Gastroesophageal sphincter (tissue), 4 donors: ENCODE measurements at regions not wholly inside any gene's neighbourhood (a gene's known extent, or its start where the extent isn't known, plus 50 kb on each side); places are given as distances from the start of the nearest gene placed in this dataset.

Source experiments
- ATAC-seq: fragments of 150-250 bp; one replicate; pipeline ENCODE4 v1.9.1; 2016; ENCODE audit warnings: mild to moderate bottlenecking, moderate library complexity
- H3K27ac ChIP-seq, 4 donors: fragments of 200-600 bp; sonication (generic) in 3 of 4; 1 replicate in 3 of 4; 2 replicates in 1 of 4; pipeline ENCODE4 v1.5.1; 2016 to 2019
- H3K27me3 ChIP-seq: fragments of 200-600 bp; sonication (generic); one replicate; pipeline ENCODE4 v1.5.1; 2019
- H3K36me3 ChIP-seq, 2 donors: fragments of 200-600 bp; sonication (generic); one replicate each; pipeline ENCODE4 v1.5.1; 2019; ENCODE audit warnings: control low read depth in 1 of 2
- H3K4me1 ChIP-seq, 3 donors: fragments of 200-600 bp; sonication (generic); 1 replicate in 2 of 3; 2 replicates in 1 of 3; pipeline ENCODE4 v1.5.1; 2016 to 2019; ENCODE audit warnings: control low read depth in 2 of 3
- H3K4me3 ChIP-seq, 2 donors: fragments of 200-600 bp; sonication (generic); one replicate each; pipeline ENCODE4 v1.5.1; 2019; ENCODE audit warnings: mild to moderate bottlenecking in 1 of 2, moderate library complexity in 1 of 2
- H3K9me3 ChIP-seq, 3 donors: fragments of 200-600 bp; sonication (generic); one replicate each; pipeline ENCODE4 v1.5.1; 2017 to 2019; ENCODE audit warnings: control low read depth in 2 of 3
- CTCF ChIP-seq, 4 experiments: fragments of 200-600 bp in 2 of 4; fragments of 450-650 bp in 2 of 4; sonication (generic) in 1 of 4; IDR thresholded peaks; one replicate each; pipeline ENCODE4 v1.5.1; 2017 to 2019; ENCODE audit warnings: antibody characterized with exemption in 4 of 4, mild to moderate bottlenecking in 2 of 4, moderate library complexity in 2 of 4
- EP300 ChIP-seq: sonication (generic); formaldehyde crosslinking; IDR thresholded peaks from one replicate; pipeline ENCODE4 v1.6.1; 2017; ENCODE audit warnings: antibody characterized with exemption, mild to moderate bottlenecking
- POLR2A ChIP-seq, 2 donors: fragments of 450-650 bp; IDR thresholded peaks; one replicate each; pipeline ENCODE4 v1.6.1; 2017; ENCODE audit warnings: antibody characterized with exemption in 2 of 2, mild to moderate bottlenecking in 2 of 2, moderate library complexity in 1 of 2
- POLR2AphosphoS5 ChIP-seq: sonication (generic); formaldehyde crosslinking; IDR thresholded peaks from one replicate; pipeline ENCODE4 v1.6.1; 2017; ENCODE audit warnings: antibody characterized with exemption
- WGBS, 2 donors: methylation state at CpG; one replicate each; pipeline ENCODE4 v1.1.5; 2018; ENCODE audit warnings: low coverage in 1 of 2; 5-methylcytosine and 5-hydroxymethylcytosine counted together

- Histone ChIP-seq H3K4me1 (no peaks in the 10 kb centered on the region), H3K9me3 (no peaks in the 10 kb centered on the region), H3K36me3 (no peaks in the 10 kb centered on the region), H3K27me3 (no peaks in the 10 kb centered on the region), H3K4me3 (no peak overlapping the region), H3K27ac (no peak overlapping the region)
- no peak for ATAC-seq
- TF ChIP-seq POLR2AphosphoS5 = no peak
- 100% methylated on average over 1 of the region's 1 CpG for WGBS, 2 donors
Measured at GRCh38 chr6:112800916-112801315, 453.8 kb downstream of the RFPL4B start.

GRCh38 chr6:112801468-112802080 lies 454.4 kb downstream of the RFPL4B start:
- ATAC-seq = no peak
- TF ChIP-seq POLR2A (IDR thresholded peaks at IDR 0.05) (no peak), POLR2AphosphoS5 (no peak), CTCF (IDR thresholded peaks at IDR 0.05) (no peak), EP300 (no peak)
- Histone ChIP-seq H3K9me3 (no peaks in the 10 kb centered on the region), H3K4me3 (no peak overlapping the region), H3K27me3 (no peaks in the 10 kb centered on the region), H3K36me3 (no peaks in the 10 kb centered on the region), H3K27ac (no peak overlapping the region), H3K4me1 (no peaks in the 10 kb centered on the region)
- WGBS, 2 donors = 70 to 90% methylated on average over 3 of the region's 3 CpGs

GRCh38 chr6:112802144-112802543 lies 455.0 kb downstream of the RFPL4B start:
- ATAC-seq = no peak
- no peaks in the 10 kb centered on the region for H3K4me1 ChIP-seq
- H3K4me3 ChIP-seq = no peak overlapping the region
- H3K27ac ChIP-seq = no peak overlapping the region
- TF ChIP-seq POLR2AphosphoS5 (no peak), EP300 (no peak), POLR2A (IDR thresholded peaks at IDR 0.05) (no peak), CTCF (IDR thresholded peaks at IDR 0.05) (no peak)
- H3K9me3 ChIP-seq = no peaks in the 10 kb centered on the region
- WGBS, 2 donors = 36 to 37% methylated on average over 1 of the region's 1 CpG
- no peaks in the 10 kb centered on the region for H3K36me3 ChIP-seq
- no peaks in the 10 kb centered on the region for H3K27me3 ChIP-seq

GRCh38 chr6:112804638-112805330 lies 457.7 kb downstream of the RFPL4B start:
- no peaks in the 10 kb centered on the region for H3K36me3 ChIP-seq
- TF ChIP-seq POLR2AphosphoS5 (no peak), EP300 (no peak), CTCF (IDR thresholded peaks at IDR 0.05) (no peak), POLR2A (IDR thresholded peaks at IDR 0.05) (no peak)
- no peaks in the 10 kb centered on the region for H3K27me3 ChIP-seq
- no peaks in the 10 kb centered on the region for H3K4me1 ChIP-seq
- no peak overlapping the region for H3K4me3 ChIP-seq
- ATAC-seq = no peak
- H3K27ac ChIP-seq = no peak overlapping the region
- 95 to 100% methylated on average over 5 to 6 of the region's 6 CpGs for WGBS, 2 donors
- H3K9me3 ChIP-seq = no peaks in the 10 kb centered on the region

DNA sequence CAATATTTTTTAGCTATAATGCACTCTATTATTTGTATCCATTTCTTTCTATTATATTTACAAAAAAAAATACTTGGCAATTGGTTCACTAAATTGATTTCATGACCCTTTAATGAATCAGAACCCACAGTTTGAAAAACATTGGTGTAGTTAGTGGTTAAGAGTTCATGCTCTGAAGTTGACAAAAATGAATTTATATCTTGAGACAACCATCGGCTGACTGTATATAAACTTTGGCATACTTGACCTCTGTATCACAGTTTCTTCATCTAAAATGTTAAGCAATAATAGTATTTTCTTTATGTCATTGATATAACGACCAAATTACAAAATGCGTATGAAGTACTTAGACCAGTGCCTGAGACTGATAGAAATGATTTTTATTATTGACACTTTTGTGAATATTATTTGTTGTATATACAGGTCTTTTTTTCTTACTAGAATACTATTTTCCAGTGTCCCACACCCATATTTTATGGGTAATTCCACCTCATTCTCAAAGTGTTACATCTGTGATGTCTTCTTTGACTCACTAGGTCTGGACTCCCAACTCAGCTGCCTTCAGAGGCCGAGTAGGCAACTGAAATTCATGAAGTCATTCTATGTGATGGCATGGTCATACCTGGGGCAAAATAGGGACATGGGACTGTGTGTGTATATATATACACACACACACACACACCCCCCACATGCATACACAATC lies 459.2 kb downstream of the RFPL4B start:
- no peak for ATAC-seq
- Histone ChIP-seq H3K4me1 (no peaks in the 10 kb centered on the region), H3K27ac (no peak overlapping the region), H3K27me3 (no peaks in the 10 kb centered on the region), H3K36me3 (no peaks in the 10 kb centered on the region), H3K9me3 (no peaks in the 10 kb centered on the region), H3K4me3 (no peak overlapping the region)
- WGBS, 2 donors = 90 to 93% methylated on average over 4 of the region's 4 CpGs
- no peak for TF ChIP-seq CTCF (IDR thresholded peaks at IDR 0.05)
